SK-MEL-5 (cell line): ENCODE measurements at regions not wholly inside any gene's neighbourhood (a gene's known extent, or its start where the extent isn't known, plus 50 kb on each side); places are given as distances from the start of the nearest gene placed in this dataset.
"Not testable (repeated sequence)": the region's sequence is repeated elsewhere in the genome, so short reads cannot be mapped to it uniquely, and the experiment has no call there.

Experiments used
- DNase-seq: peaks from one replicate; pipeline ENCODE4 v3.0.0-alpha.2; 2016; ENCODE audit warnings: low read depth, low spot score
- in situ Hi-C: cut with HindIII; loops from 2 replicates; pipeline ENCODE4 v1.10.0; 2016; ENCODE audit warnings: low sequenced_read_pairs, high pct_unique_total_duplicates, low pct_unique_long_range_greater_than_20kb

DNA sequence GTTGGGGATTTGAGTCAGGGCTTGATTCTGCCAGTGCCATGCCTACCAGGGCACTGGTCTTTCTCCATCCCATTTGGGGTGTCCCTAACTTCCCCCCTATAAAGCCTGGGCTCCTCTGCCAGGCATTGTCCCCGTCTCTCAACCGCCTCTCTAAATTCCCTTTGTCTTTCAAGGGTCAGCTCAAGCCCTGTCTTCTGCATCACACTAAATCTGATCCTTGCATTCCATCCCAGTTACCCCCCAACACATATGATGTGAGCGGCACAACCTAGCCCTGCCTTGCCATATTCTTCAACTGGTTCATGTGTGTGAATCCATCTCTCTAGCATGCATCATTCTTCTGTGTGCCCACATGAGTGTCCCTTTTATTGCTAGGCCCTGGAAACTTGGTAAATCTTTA is 480.9 kb downstream of the ZNF536 start:
- in situ Hi-C loops: no loop called here
- no peak for DNase-seq

DNA sequence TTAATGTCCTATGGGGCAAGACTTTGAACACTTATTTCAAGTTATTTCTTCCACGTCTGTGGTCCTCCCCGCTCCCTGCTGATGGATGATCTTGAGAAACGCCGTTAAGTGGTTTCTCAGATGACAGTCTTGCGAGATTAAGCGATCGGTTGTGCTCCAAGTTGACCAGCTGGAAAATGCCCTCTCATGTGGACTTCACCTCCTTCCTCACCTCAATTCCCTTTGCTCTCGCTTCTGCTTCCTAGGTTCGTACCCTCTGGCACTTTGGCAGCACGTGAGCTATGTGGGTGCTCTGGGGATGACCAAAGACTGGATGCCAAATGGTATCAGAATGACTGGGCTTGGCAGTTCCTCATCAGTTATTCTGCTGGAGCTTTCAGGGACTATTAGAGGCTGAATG is 480.0 kb downstream of the ZNF536 start:
- in situ Hi-C loops: no loop called here
- no peak for DNase-seq

DNA sequence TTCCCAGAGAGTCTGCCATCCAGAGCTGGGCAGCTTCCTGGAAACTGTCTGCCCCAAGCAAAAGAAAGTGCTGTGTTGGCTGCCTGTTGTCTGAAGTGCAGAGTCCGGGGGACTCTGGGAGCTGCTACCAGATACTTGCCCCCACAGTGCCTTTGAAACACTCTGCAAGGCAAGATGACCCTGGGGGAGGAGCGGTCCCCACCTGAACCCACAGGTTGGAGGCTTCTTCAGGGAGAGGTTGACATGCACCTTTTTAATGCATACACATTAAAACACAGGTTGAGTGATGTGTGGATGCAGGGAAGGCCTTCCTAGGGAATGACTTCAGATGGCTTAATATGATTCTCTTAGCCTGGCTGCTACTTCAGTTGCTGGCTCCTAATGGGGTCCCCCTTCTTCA is 479.5 kb downstream of the ZNF536 start:
- no peak for DNase-seq
- in situ Hi-C loops: no loop called here

DNA sequence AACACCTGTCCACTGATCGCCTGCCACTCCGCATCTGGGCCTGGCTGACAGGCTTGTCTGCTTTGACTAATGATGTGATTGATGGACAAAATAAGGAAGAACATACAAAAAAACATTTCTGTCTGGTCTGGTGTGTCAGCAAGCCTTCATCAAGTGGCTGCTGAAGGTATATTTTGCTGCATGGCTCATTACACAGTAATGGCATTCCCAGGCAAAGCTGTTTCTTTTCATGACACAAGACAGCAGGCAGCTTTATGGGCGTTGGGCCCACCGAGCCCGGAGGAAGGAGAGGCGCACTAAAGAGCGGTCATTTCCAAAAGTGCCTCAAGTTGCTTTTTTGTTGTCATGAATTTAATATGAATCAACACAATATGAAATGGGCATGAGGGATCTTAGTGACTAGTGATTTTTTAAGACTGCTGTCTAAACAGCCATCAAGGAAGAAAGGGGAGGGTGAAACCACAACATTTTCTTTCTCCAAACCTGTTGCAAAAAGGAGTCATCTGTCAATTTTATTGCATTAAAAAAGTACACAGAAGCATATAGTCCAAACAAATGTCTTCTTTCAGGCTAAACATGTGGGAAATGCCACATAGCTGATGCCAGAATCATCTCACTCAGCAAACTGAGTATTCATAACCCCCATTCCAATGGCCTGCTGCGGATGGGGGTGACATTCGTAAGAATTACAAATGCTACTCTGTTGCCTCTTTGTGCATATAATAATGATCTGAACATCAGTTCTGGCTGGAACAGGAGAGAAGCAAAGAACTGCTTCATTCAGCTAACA is 476.6 kb downstream of the ZNF536 start:
- in situ Hi-C loops: no loop called here
- DNase-seq: no peak

DNA sequence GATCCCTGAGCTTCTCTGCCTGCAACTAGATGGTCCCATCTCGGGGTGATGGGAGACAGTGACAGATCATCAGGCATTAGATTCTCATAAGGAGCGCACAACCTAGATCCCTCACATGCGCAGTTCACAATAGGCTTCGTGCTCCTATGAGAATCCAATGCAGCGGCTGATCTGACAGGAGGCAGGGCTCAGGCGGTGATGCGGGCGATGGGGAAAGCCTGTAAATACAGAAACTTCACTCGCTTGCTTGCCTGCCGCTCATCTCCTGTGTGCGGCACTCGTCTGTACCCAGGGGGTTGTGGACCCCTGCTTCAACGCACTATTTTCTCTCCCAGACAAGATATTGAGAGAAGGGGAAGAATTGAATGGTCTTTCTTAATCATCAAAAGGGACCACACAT is 473.9 kb downstream of the ZNF536 start:
- no peak for DNase-seq
- in situ Hi-C loops: no loop called here

DNA sequence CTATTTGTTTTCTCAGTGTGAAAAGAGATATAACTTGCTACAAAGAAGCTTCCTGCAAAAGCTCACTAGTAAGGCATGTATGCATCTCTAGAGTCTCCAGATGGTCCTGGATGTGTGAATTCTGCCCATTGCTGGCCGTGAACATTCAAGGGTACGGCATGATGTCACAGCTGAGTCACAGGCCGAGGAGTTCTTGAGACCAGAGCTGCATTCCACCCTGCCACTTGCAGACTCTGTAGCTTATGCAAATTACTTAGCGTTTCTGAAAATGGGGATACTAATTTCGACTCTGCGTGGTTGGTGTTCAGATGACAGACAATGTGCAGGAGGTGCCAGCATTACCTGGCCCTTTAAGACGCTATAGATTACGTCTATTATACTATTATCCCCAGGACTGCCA is 470.7 kb downstream of the ZNF536 start:
- in situ Hi-C loops: no loop called here
- no peak for DNase-seq

DNA sequence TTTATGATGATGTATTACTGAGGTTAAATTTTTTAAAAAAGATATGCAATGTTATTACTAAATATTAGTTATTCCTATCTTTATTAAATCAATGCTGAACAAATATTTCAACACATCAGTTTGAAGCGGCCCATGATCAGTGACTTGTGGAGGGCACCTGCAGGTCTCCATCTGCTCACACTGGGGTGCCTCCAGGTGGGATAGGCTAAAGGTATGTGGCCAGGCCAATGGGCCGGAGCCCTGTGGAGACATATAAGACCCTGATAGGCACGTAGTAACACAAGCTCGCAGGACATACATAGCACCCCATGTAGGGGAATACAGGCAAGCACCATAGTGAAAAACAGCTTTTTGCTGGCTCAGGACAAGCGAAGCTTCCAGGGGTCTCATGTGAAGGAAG is 469.8 kb downstream of the ZNF536 start:
- DNase-seq: no peak
- in situ Hi-C loops: no loop called here

DNA sequence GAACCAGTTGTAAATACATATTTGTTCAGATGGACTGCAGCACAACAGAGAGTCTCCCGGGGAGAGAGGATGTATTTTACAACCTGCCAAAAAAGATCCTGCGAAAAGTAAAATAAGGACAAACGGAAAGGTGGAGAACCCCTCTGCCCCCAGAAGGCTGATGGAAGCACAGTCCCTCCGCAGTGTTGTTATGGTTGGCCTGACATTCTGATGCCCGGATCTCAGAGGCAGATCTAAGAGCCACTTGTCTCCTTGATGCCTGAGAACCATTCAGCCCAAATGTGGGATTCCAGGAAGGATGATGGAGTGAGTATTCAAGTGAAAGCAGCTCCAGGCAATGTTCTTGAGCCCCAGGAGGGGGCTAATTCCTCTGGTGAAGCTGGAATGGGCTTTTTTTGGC is 458.7 kb downstream of the ZNF536 start:
- DNase-seq: no peak
- in situ Hi-C loops: no loop called here

DNA sequence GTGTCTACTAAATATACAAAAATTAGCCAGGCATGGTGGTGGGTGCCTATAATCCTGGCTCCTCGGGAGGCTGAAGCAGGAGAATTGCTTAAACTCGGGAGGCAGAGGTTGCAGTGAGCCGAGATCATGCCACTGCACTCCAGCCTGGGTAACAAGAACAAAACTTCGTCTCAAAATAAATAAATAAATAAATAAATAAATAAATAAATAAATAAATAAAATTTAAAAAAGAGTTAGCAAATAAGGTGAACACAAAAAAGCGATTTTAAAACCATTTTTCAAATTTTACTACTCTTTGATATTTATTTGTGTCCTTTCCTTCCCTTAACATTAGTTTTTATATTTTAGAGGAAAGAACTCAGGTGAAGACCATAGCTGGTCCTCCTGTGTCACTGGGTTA is 453.3 kb downstream of the ZNF536 start:
- DNase-seq, in situ Hi-C loops: not testable (repeated sequence)

DNA sequence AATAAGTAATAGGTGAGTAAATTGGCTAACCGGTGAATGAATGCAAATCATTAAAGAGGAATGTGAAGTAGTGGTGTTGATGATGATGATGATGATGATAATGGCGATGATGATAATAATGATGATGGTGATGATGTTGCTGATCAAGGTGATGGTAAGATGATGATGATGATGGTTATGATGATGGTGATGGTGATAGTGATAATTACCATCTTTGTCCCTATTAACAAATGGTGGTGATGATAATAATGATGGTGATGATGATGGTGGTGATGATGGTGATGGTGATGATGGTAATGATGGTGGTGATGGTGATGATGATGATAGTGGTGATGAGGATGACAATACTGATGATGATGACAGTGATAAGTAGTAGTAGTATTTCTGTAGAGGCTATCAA is 452.6 kb downstream of the ZNF536 start:
- in situ Hi-C loops: no loop called here
- no peak for DNase-seq

DNA sequence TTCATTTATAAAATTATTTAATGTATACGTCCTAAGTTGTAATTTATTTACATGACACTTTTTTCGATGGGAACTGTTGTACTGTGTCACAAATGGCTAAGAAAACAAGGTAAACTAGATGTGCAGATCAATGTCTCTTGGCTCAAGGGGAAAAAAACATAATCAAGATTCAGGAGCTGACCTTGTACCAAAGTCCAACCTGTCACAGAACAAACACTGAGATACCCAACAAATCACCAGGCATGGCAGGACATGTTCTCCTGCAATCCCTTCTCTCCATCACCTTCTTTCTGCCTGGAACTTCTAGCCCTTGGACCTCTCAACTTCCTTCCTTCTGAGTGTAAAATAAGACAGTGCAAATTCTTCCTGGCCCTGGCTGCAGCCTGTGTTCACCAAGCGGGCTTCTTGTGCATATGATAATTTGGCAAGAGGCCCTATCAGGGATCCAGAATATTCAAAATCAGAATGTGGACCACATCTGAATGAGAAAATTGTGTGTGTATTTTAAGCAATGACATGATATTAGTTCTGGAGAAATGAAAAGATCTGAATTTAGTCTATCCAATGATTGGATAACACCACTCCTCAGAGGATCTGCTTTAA is 445.9 kb downstream of the ZNF536 start:
- no peak for DNase-seq
- in situ Hi-C loops: no loop called here

DNA sequence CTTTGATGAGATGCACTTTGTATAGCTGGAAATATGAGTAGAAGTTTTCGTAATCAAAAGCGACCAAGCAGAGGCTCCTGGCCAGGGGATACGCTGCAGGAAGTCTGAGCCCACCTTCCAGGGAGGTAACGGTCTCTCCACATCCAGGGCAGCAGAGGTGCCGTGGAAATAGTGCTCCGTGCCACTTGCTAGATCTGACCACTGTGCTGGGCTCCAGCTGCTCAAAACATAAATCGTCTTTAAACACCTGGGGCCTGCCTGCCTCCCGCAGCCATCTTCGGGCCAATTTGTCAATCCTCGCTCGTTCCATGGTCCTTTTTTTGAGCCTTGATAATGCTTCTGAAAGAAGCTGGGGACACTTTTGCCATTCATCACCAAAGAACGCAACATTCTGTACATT is 445.0 kb downstream of the ZNF536 start:
- in situ Hi-C loops: no loop called here
- DNase-seq: no peak

DNA sequence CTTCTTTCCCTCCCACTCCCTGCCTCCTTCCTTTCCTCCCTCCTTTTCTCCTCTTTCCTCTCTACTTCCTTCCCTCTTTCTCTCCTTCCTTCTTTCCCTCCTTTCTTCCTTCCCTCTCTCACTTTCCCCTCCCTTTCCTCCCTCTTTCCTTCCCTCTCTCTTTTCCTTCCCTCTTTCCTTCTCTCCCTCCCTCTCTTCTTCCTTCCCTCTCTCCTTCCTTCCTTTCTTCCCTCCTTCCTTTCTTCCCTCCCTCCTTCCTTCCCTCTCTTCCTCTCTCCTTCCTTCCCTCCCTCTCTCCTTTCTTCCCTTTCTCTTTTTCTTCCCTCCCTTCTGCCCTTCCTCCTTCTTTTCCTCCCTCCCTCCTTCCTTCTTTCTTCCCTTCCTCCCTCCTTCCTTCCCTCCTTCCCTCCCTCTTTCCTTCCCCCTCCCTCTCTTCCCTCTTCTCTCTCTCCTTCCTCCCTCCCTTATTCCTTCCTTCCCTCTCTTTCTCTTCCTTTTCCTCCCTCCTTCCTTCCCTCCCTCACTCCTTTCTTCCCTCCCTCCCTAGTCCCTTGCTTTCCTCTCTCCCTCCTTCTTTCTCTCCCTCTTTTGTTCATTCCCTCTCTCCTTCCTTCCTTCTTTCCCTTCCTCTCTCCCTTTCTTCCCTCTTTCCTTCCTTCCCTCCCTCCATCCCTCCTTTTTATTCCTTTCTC is 443.9 kb downstream of the ZNF536 start:
- in situ Hi-C loops: no loop called here

DNA sequence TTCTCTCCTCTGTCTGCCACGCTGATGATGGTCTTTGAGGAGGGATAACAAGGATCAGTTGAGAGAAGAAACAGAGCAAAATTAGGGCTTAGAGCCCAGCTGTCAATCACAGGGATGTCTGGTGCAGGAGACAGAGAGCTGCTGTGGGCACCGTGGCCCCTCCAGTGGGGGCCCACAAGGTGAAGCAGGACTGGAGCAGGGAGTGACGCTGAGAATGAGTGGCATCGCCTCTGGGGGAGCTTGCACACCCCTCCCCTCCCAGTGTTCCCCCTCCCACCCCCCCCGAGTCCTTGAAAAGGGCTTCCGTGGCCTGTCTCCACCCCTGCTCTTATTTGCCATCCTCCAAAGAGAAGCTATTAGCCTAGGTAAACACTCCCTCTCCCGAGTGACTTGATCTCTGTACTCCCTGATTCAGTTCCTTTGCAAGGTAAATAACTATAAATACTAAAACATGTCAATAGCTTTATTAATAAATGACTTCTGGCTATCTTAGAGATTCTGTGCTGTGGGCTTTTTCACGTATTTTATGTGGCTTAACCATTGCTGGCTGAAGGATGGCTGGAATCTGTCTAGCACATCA is 440.0 kb downstream of the ZNF536 start:
- in situ Hi-C loops: no loop called here
- no peak for DNase-seq

More for the DNA sequence above, 443.9 kb downstream of the ZNF536 start:
- DNase-seq: no peak

DNA sequence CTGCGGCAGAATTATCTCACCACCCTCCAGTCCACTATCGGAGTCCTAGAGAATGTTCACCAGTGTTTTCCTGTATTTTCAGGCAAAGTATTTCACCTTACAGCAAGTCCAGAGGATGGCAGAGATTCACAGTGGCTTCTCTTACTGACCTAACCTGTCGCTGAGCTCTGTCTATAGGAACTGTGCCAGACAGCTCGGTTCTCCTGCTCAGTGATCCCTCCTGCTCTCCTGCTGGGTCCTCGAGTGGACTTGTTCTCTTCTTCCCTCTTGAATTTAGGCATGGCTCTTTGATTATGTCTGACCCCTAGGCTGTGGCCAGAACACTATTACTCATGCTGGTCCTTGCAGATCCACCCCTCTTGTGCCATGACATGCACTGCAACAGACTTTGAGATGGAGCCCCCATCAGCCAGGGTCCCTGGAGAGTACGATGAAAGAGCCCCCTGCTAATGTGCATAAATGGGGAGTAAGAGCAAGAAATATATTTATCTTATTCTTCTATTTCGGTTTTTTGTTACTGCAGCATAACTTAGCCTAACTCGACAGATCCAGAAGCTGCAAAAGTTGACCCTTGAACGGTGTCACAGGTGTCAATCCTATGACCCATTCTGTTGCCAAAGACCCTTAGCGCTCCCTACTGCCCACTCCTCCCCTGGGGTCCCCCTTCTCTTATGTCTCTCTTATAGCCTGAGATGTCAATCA is 439.4 kb downstream of the ZNF536 start:
- in situ Hi-C loops: no loop called here
- no peak for DNase-seq

DNA sequence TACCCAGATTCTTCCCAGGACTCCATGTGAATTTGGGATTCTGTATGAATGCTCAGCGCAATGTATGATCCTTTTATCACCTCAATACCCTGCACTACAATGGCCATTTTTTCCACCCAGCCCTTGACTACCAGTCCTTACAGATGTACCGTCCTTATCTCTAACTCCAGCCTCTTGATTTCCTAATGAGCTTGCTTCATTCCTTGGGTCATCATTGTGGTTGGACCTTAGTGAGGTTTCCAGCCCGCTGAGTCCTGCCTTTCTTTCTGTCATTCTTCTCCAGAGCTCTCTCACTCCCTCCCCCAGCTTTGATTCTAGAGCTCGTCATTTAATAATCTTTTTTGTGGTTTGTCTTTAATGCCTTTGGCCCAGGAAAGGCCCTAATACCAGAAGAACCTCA is 438.5 kb downstream of the ZNF536 start:
- in situ Hi-C loops: no loop called here
- DNase-seq: no peak

DNA sequence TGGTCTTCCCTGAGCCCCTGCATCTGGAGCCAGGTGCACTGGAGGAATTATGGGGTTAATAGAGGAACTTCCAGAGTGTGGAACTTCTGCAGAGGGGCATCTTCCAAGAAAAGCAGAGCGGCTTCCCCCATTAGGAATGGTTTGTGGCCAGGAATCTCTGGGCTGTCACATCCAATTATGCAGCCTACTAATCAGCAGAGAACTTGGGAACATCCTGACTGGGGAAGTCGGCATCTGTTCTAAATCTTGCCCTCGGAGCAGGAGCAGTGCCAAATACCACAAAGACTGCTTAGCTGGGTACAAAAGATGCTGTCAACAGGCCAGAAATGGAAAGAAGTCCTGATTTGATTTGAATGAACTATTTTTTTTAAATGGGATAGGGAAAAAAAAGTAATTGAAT is 435.1 kb downstream of the ZNF536 start:
- DNase-seq: no peak
- in situ Hi-C loops: no loop called here

DNA sequence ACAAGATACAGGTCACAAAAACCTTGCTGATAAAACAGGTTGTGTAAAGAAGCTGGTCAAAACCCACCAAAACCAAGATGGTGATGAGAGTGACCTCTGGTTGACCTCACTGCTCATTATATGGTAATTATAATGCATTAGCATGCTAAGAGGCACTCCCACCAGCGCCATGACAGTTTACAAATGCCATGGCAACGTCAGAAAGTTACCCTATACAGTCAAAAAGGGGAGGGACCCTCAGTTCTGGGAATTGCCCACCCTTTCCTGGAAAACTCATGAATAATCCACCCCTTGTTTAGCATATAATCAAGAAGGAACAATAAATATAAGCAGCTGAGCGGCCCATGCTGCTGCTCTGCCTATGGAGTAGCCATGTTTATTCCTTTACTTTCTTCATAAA is 434.1 kb downstream of the ZNF536 start:
- DNase-seq: no peak
- in situ Hi-C loops: no loop called here
